AG20443 (cell line): ENCODE measurements at regions not wholly inside any gene's neighbourhood (a gene's known extent, or its start where the extent isn't known, plus 50 kb on each side); places are given as distances from the start of the nearest gene placed in this dataset.

Source experiments
- DNase-seq: peaks from one replicate; pipeline ENCODE4 v3.0.0; 2012; ENCODE audit warnings: low spot score, mixed read lengths

DNA sequence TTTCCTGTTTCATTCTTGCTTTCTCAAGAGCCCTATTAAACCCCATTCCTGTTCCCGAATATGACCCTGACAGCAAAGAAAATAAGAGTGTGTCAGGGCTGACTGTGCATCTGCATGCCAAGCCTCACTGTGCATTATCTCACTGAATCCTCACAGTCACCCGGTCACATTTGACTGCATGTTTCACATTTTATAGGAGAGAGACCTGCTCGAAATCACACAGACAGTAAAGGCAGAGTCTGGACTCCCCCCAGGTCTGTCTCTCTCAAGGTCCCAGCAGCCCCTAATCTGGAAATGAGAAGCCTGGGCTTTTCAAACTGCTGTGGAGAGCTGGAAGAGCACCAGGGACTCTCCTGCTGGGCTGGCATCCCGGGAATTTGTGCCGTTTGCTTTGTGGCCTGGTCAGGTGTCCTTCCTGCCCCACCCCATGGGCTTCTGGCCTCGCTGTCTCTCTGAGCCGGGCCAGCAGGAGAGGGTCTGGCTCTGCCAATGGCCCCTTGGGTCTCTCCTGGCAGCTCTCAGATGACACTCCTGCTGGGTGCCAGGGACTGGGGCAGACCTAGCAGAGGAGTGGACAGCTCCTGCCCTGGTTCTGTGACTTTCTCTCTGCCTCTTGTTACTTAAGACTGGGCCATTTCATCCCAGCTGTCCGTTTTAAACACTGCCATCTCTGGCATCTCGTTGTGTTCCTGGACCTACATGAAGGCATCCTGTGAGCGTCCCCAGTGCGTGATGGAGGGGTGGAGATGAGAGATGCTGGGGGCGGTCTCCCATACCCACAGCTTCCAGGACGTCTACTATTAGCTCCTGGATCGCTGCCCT lies 173.6 kb downstream of the ARHGAP12 start:
- peak; percentile 39 for DNase-seq

DNA sequence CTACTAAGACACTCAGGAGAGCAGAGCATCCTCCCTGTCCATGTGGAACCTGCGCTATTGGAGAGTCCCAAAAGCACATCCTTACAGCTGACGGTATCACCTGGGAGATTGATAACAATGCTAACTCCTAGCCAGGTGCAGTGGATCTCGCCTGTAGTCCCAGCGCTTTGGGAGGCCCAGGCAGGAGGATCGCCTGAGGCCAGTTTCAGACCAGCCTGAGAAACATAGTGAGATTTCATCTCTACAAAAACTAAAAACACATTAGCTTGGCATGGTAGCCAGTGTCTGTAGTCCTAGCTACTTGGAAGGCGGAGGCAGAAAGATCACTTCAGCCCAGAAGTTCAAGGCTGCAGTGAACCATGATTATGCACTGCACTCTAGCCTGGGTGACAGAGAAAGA lies 174.9 kb downstream of the ARHGAP12 start:
- DNase-seq, result no peak

- DNase-seq, result no peak
These were observed 176.5 kb downstream of the ARHGAP12 start for GRCh38 chr10:31752170-31752569.

DNA sequence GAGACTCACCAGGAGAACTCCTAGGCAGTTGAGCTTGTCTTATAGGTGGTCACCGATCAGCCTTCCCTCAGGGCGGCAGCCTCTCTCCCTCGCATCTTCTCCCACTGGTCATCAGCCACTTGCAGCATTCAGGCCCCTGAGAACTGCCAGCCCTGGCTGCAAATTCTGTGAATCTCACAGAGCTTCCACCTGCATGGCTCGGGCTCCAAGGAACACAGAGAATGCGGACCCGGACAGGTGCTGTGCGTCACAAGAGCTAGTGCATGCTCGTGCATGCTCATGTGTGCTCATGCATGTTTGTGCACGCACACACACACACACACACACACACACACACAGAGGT lies 176.9 kb downstream of the ARHGAP12 start:
- no peak for DNase-seq

GRCh38 chr10:31751051-31751737 lies 177.4 kb downstream of the ARHGAP12 start:
- DNase-seq, result no peak

DNA sequence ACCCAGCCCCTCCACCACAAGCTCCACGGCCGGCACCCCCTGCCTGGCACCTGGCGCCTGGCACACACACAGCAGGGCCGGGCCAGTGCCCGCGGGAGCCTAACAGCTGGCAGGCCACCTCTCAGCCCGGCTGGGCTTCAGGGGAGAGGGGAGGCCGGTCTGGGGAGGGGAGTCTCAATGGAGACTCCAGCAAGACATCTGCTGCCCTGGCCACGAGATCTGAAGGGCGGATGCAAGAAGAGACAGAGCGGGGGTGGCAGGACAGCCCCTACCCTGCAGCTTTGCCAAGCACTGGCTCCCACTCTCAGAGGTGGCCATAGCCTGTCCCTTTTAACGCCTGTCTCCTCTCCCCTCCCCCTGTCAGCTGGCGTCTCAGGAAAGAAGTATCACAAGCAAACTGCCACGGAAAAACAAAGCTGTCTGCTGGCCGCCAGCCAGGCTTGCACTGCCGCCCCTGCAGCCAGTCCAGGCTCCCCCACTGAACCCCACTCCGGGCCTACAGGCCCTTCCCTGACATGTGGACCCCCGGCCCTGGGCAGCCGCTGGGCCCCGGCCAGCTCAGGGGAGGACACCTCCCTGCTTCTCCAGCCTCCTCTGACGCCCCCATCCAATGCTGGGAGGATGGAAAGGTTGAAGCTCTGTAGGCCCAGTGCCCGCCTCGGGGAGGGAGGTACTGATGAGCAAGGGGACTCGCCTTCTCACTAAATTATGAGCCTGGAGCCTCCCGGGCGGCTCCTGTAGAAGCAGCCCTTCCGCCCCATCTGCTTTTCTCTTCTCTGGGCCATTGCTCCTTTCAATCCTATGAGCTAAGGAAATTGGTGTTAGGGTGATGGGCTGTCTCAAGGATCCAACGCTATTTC lies 178.4 kb downstream of the ARHGAP12 start:
- DNase-seq, result no peak

DNA sequence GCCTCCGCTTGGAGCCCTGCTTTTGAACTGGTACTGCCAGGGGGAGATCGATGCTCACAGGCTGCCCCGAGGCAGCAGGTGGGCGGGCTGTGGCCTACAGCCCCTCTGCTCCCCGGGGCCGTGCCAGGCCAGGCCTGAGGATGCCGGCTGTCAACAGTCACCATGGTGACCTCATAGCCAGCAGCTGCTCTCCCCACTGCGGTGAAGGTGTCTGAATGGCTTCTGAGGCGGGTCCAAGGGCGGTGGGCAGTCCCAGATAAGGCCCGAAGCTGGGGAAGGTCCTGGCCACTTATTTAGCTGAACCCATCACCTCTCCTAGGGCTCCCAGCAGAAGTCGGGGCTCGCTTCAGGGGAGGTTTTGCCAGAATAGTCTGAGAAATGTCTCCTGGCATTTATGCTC lies 179.3 kb downstream of the ARHGAP12 start:
- DNase-seq, result no peak

GRCh38 chr10:31745612-31746376 lies 182.8 kb downstream of the ARHGAP12 start:
- DNase-seq, result peak; percentile 83

GRCh38 chr10:31744025-31744424 lies 184.6 kb downstream of the ARHGAP12 start:
- no peak for DNase-seq

DNA sequence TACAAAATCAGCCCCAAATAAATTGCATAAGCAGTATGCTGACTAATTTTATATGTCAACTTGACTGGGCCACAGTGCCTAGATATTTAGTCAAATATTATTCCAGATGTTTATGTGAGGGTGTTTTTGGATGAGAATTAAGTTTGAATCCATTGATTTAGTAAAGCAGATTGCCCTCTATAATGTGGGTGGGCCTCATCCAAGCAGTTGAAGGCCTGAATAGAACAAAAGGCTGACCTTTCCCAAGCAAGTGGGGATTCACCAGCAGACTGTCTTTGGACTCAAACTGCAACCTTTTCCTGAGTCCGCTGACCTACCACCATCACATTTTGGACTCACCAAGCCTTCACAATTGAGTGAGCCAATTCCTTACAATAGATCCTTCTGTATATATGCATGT lies 186.4 kb downstream of the ARHGAP12 start:
- no peak for DNase-seq

GRCh38 chr10:31741473-31741872 lies 187.2 kb downstream of the ARHGAP12 start:
- DNase-seq, result no peak

- peak; percentile 84 for DNase-seq
These were observed 188.9 kb downstream of the ARHGAP12 start for GRCh38 chr10:31739711-31740110.

GRCh38 chr10:31739146-31739545 lies 189.5 kb downstream of the ARHGAP12 start:
- no peak for DNase-seq

GRCh38 chr10:31731711-31732110 lies 196.9 kb downstream of the ARHGAP12 start:
- no peak for DNase-seq

DNA sequence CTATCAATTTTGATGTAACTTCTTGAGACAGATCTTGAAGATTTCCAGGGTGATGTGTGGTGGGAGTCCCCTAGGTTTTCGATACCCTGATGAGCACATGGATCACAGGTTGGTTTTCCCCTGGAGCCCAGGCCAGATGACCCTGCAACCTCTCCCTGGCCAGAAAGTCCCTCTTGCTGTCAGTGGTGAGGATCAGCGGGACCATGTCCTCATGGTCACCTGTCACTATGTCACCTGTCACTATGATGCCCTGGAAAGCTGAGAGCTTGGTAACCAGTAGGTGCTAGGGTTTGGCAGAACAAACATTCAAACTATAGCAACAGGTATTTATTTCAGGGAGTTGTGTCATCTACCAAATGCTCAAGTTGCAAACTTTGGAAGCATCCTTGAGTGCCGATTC lies 197.9 kb downstream of the ARHGAP12 start:
- no peak for DNase-seq

GRCh38 chr10:31728698-31729224 lies 199.9 kb downstream of the ARHGAP12 start:
- DNase-seq, result no peak

DNA sequence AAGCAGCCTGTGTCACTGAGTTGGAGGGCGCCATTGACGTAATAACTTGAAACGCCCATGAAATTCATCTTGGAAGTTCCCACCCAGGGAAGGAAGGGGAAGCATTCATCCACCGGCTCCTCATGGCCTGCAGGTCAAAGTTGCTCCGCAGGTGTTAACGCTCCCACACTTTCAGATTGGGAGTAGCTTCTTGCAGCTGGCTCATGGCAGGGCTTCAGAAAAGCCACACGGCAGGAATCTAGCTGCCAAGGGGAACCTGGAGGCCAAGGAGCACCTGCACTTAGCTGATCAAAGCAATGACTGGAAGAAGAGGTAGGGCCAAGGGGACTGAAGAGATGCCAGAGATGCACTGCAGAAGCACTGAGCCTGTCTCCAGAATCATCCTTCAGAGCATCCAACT lies 203.2 kb downstream of the ARHGAP12 start:
- no peak for DNase-seq

- DNase-seq, result no peak
These were observed 204.3 kb downstream of the ARHGAP12 start for GRCh38 chr10:31724296-31724695.

GRCh38 chr10:31723106-31723750 lies 205.4 kb downstream of the ARHGAP12 start:
- peak; percentile 24 for DNase-seq

- no peak for DNase-seq
These were observed 207.5 kb downstream of the ARHGAP12 start for GRCh38 chr10:31721096-31721495.

- no peak for DNase-seq
These were observed 208.1 kb downstream of the ARHGAP12 start for GRCh38 chr10:31720546-31720945.
